ENCODE measurements at regions not wholly inside any gene's neighbourhood (a gene's known extent, or its start where the extent isn't known, plus 50 kb on each side); places are given as distances from the start of the nearest gene placed in this dataset.

GRCh38 chr3:147200545-147200944 is 205.8 kb downstream of the ZIC4 start:
- Histone ChIP-seq H3K9me3 (replicated peaks; ENCODE audit: control insufficient read depth, insufficient read depth, low read length) (no peaks in the 10 kb centered on the region), H3K27ac (ENCODE audit: control insufficient read depth, insufficient read depth) (no peak overlapping the region), H3K27me3 (replicated peaks in 1 of 2; ENCODE audit: control insufficient read depth in 2 of 2, insufficient read depth in 2 of 2, low read length in 1 of 2) (no peaks in the 10 kb centered on the region), H3K79me2 (ENCODE audit: control insufficient read depth, insufficient read depth, low read length) (no peaks in the 10 kb centered on the region), H3K4me1 (ENCODE audit: control insufficient read depth, insufficient read depth, low read length) (no peaks in the 10 kb centered on the region), H3K36me3 (ENCODE audit: control insufficient read depth in 2 of 2, insufficient read depth in 2 of 2, low read length in 1 of 2) (no peaks in the 10 kb centered on the region), H2AFZ (ENCODE audit: control insufficient read depth, low read depth, low read length) (no peak overlapping the region), H3K4me2 (ENCODE audit: control insufficient read depth, insufficient read depth) (no peak overlapping the region), H4K20me1 (ENCODE audit: control insufficient read depth, insufficient read depth) (no peaks in the 10 kb centered on the region), H3K4me3 (no peak overlapping the region), H3K9ac (ENCODE audit: control insufficient read depth, insufficient read depth, low read length) (no peak overlapping the region)
- ATAC-seq (no peak), DNase-seq (ENCODE audit: low read depth, low spot score) (no peak), FAIRE-seq (no peak)
- ChIA-PET CTCF (interaction anchor here (1.7 kb wide), 1 partner anchor 9 kb away, joined by 7 read pairs; no protein-coding TSS in a partner anchor), SMC1A (ENCODE audit: uncharacterized antibody, unreplicated experiment) (interaction anchor here (1.2 kb wide), 1 partner anchor 135 kb away, joined by 3 read pairs; no protein-coding TSS in a partner anchor), POLR2A (no interaction called here), RAD21 (ENCODE audit: unreplicated experiment) (no interaction called here)
- in situ Hi-C loops (cut with MboI) (no loop called here), intact Hi-C loops (cut with micrococcal nuclease; ENCODE audit: unreplicated experiment) (no loop called here)
- BruUV-seq (replicated peaks) = no TSS peak
- WGBS (ENCODE audit: insufficient coverage, insufficient replicate concordance, low lambda C conversion rate, missing lambda C conversion rate) = 42% methylated on average over 2 of the region's 4 CpGs
- TF ChIP-seq FOXK2 (IDR thresholded peaks at IDR 0.05) = no peak
- TF ChIP-seq FOS (IDR thresholded peaks at IDR 0.05; ENCODE audit: borderline replicate concordance, extremely low read depth, insufficient read length) = no peak
- no peak for TF ChIP-seq MAX (IDR thresholded peaks at IDR 0.05; ENCODE audit: low read depth, low read length)
- no peak for TF ChIP-seq POLR2AphosphoS5 (IDR thresholded peaks at IDR 0.05; ENCODE audit: low read length)
- TF ChIP-seq NFXL1 (IDR thresholded peaks at IDR 0.05; ENCODE audit: borderline replicate concordance) = no peak
- no peak for TF ChIP-seq CBX5 (IDR thresholded peaks at IDR 0.05; ENCODE audit: low read depth)
- no peak for TF ChIP-seq POLR2AphosphoS2 (IDR thresholded peaks at IDR 0.05; ENCODE audit: low read depth, low read length)
- no peak for TF ChIP-seq MTA3 (IDR thresholded peaks at IDR 0.05; ENCODE audit: borderline replicate concordance, low read length)
- no peak for TF ChIP-seq CHD1 (IDR thresholded peaks at IDR 0.05; ENCODE audit: low read depth, low read length)
- TF ChIP-seq ELK1 (IDR thresholded peaks at IDR 0.05; ENCODE audit: low read depth, low read length) = no peak
- no peak for TF ChIP-seq YY1 (IDR thresholded peaks at IDR 0.05; ENCODE audit: low read depth, low read length)
- no peak for TF ChIP-seq SREBF1 (IDR thresholded peaks at IDR 0.05; ENCODE audit: low read length)
- TF ChIP-seq TCF12 (IDR thresholded peaks at IDR 0.05; ENCODE audit: low read depth, low read length) = no peak
- TF ChIP-seq PAX5 (IDR thresholded peaks at IDR 0.05; ENCODE audit: borderline replicate concordance, low read depth, low read length) = no peak
- no peak for TF ChIP-seq ZBTB4 (CRISPR knock-in tag; IDR thresholded peaks at IDR 0.05)
